PC-9 (cell line): ENCODE measurements at regions not wholly inside any gene's neighbourhood (a gene's known extent, or its start where the extent isn't known, plus 50 kb on each side); places are given as distances from the start of the nearest gene placed in this dataset.

Source experiments
- BruUV-seq: library from RNA; stranded (reverse); fragments of 400-500 nt; replicated peaks from 2 replicates; lab custom pipeline; 2021; lab: Mats Ljungman, UMichigan
- CTCF ChIA-PET: fragments of 300-600 bp; sonication (Branson Sonifier 250); formaldehyde crosslinking; loops from one replicate; lab custom pipeline; 2022; ENCODE audit warnings: antibody characterized with exemption; lab: Charles Lee
- POLR2A ChIA-PET: fragments of 300-600 bp; sonication (Branson Sonifier 250); formaldehyde crosslinking; loops from one replicate; lab custom pipeline; 2022; ENCODE audit warnings: antibody characterized with exemption; ENCODE audit not compliant: unreplicated experiment; lab: Charles Lee
- DNase-seq, 2 experiments: peaks; one replicate each; pipeline versions ENCODE4 v3.0.0 to v3.0.0-alpha.2; 2015 to 2022; ENCODE audit warnings: mixed read lengths in 1 of 2
- H2AFZ ChIP-seq: fragments of 200-600 bp; sonication (generic); 2 replicates; pipeline ENCODE4 v1.8.1; 2017; ENCODE audit warnings: antibody characterized with exemption
- H3F3A ChIP-seq: fragments of 200-600 bp; sonication (generic); 2 replicates; pipeline ENCODE4 v1.8.1; 2017; ENCODE audit warnings: antibody characterized with exemption, mild to moderate bottlenecking, low read depth; ENCODE audit not compliant: insufficient read depth
- H3K27ac ChIP-seq: fragments of 200-600 bp; sonication (generic); 2 replicates; pipeline ENCODE4 v1.6.1; 2016; ENCODE audit warnings: mixed run types
- H3K27me3 ChIP-seq: fragments of 200-600 bp; sonication (generic); 2 replicates; pipeline ENCODE4 v1.6.1; 2016; ENCODE audit warnings: low read depth, mixed run types; ENCODE audit not compliant: insufficient read depth
- H3K36me3 ChIP-seq: fragments of 200-600 bp; sonication (generic); 2 replicates; pipeline ENCODE4 v1.6.1; 2016; ENCODE audit warnings: low read depth, mixed run types
- H3K4me1 ChIP-seq: fragments of 200-600 bp; sonication (generic); replicated peaks from 2 replicates; pipeline ENCODE4 v1.6.1; 2016; ENCODE audit warnings: mixed run types; ENCODE audit not compliant: insufficient read depth
- H3K4me2 ChIP-seq: fragments of 200-600 bp; sonication (generic); 2 replicates; pipeline ENCODE4 v1.6.1; 2017; ENCODE audit warnings: mixed run types
- H3K4me3 ChIP-seq: fragments of 200-600 bp; sonication (generic); 2 replicates; pipeline ENCODE4 v1.6.1; 2016; ENCODE audit warnings: mixed run types
- H3K79me2 ChIP-seq: fragments of 200-600 bp; sonication (generic); 2 replicates; pipeline ENCODE4 v1.6.1; 2017; ENCODE audit warnings: low read depth, mixed run types
- H3K9me2 ChIP-seq: fragments of 200-600 bp; sonication (generic); 2 replicates; pipeline ENCODE4 v1.8.1; 2017; ENCODE audit warnings: mild to moderate bottlenecking; ENCODE audit not compliant: insufficient read depth
- H3K9me3 ChIP-seq: fragments of 200-600 bp; sonication (generic); 2 replicates; pipeline ENCODE4 v1.8.1; 2016; ENCODE audit warnings: low read depth; ENCODE audit not compliant: insufficient read depth
- H4K20me1 ChIP-seq: fragments of 200-600 bp; sonication (generic); 2 replicates; pipeline ENCODE4 v1.8.1; 2017; ENCODE audit not compliant: insufficient read depth
- CTCF ChIP-seq: fragments of 200-600 bp; sonication (generic); conservative IDR thresholded peaks from 2 replicates; pipeline ENCODE4 v1.6.1; 2017; ENCODE audit warnings: mixed run types, antibody characterized with exemption, mild to moderate bottlenecking, moderate library complexity
- EZH2 ChIP-seq: fragments of 200-600 bp; sonication (generic); IDR thresholded peaks from 2 replicates; pipeline ENCODE4 v1.8.0; 2017; ENCODE audit warnings: antibody characterized with exemption, low read depth
- intact Hi-C: fragments of 100-400 bp; cut with micrococcal nuclease; formaldehyde crosslinking; loops from one replicate; pipeline ENCODE4 v1.10.0; 2022; ENCODE audit not compliant: unreplicated experiment

DNA sequence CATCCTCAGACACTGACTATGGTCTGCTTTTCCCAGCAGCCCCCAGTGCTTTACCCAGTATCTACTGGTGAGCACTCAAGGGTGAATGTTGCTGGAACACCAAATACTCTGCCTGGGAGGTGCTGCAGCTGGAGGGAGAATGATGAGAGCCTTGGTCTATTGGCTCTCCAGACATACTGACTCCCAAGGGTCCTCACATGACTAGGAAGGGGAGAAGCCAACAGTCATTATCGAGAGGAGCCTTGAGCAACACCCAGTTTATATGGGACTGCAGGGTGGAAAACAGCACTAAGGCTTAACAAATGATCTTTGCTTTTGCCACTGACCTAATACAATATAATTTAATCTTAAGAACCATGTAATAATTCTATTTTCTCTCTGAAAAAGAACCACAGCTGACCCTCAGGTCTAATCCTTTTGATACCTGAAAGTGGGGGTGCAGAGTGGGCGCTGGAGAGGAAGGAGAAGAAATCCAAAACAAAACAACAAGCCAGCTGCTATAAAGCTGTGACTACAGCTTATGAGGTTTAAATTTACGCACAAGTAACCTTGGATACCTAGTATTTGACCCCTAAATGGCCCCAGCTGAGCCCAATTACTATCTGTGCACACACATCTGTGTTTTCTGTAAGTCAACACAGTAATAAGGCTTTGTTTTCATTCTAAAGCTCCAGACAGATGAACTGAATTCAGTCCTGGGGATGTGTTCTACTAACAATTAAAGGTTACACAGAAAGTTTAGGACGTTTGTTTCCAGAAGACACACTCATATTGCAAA lies 107.8 kb upstream of the GRIP1 start:
- H3K9me2 ChIP-seq: no peaks in the 10 kb centered on the region
- H4K20me1 ChIP-seq: no peaks in the 10 kb centered on the region
- intact Hi-C loops: no loop called here
- ChIA-PET POLR2A (no interaction called here), CTCF (no interaction called here)
- no peaks in the 10 kb centered on the region for H3K79me2 ChIP-seq
- no peaks in the 10 kb centered on the region for H3K27me3 ChIP-seq
- DNase-seq: no peak
- no peak overlapping the region for H3K4me2 ChIP-seq
- H3F3A ChIP-seq: no peaks in the 10 kb centered on the region
- no peak overlapping the region for H3K4me3 ChIP-seq
- no peak overlapping the region for H3K27ac ChIP-seq
- no peaks in the 10 kb centered on the region for H3K9me3 ChIP-seq
- no peaks in the 10 kb centered on the region for H3K36me3 ChIP-seq
- TF ChIP-seq CTCF (no peak), EZH2 (no peak)
- H2AFZ ChIP-seq: no peak overlapping the region
- H3K4me1 ChIP-seq: no peaks in the 10 kb centered on the region
- BruUV-seq: no TSS peak

DNA sequence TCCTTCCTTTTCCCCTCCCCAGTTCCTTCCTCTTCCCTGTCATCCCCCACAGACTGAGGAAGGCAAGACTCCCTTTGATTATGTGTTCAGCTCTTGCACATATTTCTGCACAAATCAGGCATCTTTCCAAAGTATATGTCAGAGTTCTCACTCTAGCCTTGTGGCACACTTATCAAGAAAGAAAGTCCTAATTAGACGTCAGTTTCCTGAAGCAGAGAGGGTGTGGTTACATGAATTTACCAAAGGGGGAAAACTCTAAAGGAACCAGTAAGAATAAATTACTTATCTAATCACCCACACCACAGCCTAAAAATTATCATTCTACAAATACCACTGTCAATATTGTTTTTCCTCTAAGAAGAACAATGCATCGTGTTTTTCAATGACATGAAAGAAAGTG lies 120.7 kb upstream of the GRIP1 start:
- H3K9me3 ChIP-seq: no peaks in the 10 kb centered on the region
- no peak for DNase-seq
- no peaks in the 10 kb centered on the region for H3K9me2 ChIP-seq
- no peaks in the 10 kb centered on the region for H4K20me1 ChIP-seq
- no TSS peak for BruUV-seq
- ChIA-PET POLR2A (no interaction called here), CTCF (no interaction called here)
- no peaks in the 10 kb centered on the region for H3K36me3 ChIP-seq
- no peak overlapping the region for H2AFZ ChIP-seq
- H3F3A ChIP-seq: no peaks in the 10 kb centered on the region
- intact Hi-C loops: no loop called here
- H3K4me3 ChIP-seq: no peak overlapping the region
- no peak overlapping the region for H3K4me2 ChIP-seq
- H3K79me2 ChIP-seq: no peaks in the 10 kb centered on the region
- H3K4me1 ChIP-seq: no peaks in the 10 kb centered on the region
- no peak for TF ChIP-seq EZH2
- no peak for TF ChIP-seq CTCF
- H3K27me3 ChIP-seq: no peaks in the 10 kb centered on the region
- no peak overlapping the region for H3K27ac ChIP-seq

DNA sequence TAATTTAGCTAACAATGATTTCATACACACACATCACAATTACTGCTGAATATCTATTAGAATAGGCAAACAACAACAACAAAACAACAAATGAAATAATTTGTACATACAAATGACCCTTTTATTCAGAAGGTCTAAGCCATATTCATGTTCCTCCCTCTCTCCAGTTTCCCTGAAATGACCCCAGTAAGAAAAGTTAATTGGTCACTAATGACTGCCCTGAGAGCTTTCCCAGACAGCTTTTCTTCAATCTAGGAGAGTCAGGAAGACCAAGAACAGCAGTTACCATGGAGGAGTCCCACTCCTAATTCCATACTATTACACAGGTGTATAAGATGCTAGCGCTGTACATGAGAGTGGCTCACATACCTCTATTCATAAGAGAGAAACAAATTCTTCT lies 121.2 kb upstream of the GRIP1 start:
- TF ChIP-seq CTCF (no peak), EZH2 (no peak)
- Histone ChIP-seq H3K79me2 (no peaks in the 10 kb centered on the region), H3K36me3 (no peaks in the 10 kb centered on the region), H3K27ac (no peak overlapping the region), H3K9me3 (no peaks in the 10 kb centered on the region), H3K27me3 (no peaks in the 10 kb centered on the region), H3K9me2 (no peaks in the 10 kb centered on the region), H3K4me1 (no peaks in the 10 kb centered on the region), H3F3A (no peaks in the 10 kb centered on the region), H3K4me3 (no peak overlapping the region), H4K20me1 (no peaks in the 10 kb centered on the region), H2AFZ (no peak overlapping the region), H3K4me2 (no peak overlapping the region)
- ChIA-PET POLR2A (no interaction called here), CTCF (no interaction called here)
- BruUV-seq: no TSS peak
- intact Hi-C loops: no loop called here
- no peak for DNase-seq
